Trophoblast cell (in vitro differentiated cells and primary cell): ENCODE measurements at regions not wholly inside any gene's neighbourhood (a gene's known extent, or its start where the extent isn't known, plus 50 kb on each side); places are given as distances from the start of the nearest gene placed in this dataset.
A peak's percentile ranks its signal among the peaks of the same experiment; 100 is the strongest.

ENCODE experiments used
- DNase-seq, 2 donors: peaks; one replicate each; pipeline ENCODE4 v3.0.0-alpha.2; 2016
- H2AFZ ChIP-seq: 2 replicates; pipeline ENCODE4 v1.6.1; 2013; ENCODE audit warnings: low read length, moderate library complexity, mild to moderate bottlenecking; ENCODE audit not compliant: insufficient read depth, poor library complexity
- H2AK5ac ChIP-seq: 2 replicates; pipeline ENCODE4 v1.6.1; 2013; ENCODE audit warnings: mild to moderate bottlenecking, low read length
- H2BK120ac ChIP-seq: 2 replicates; pipeline ENCODE4 v1.6.1; 2013; ENCODE audit warnings: low read length, mild to moderate bottlenecking, moderate library complexity; ENCODE audit not compliant: insufficient read depth, poor library complexity
- H2BK12ac ChIP-seq: 2 replicates; pipeline ENCODE4 v1.6.1; 2013; ENCODE audit warnings: mild to moderate bottlenecking, low read length, moderate library complexity
- H2BK5ac ChIP-seq: 2 replicates; pipeline ENCODE4 v1.6.1; 2013; ENCODE audit warnings: low read length, low read depth, moderate library complexity, mild to moderate bottlenecking; ENCODE audit not compliant: poor library complexity
- H3K14ac ChIP-seq: 2 replicates; pipeline ENCODE4 v1.6.1; 2013; ENCODE audit warnings: mild to moderate bottlenecking, low read length
- H3K18ac ChIP-seq: 2 replicates; pipeline ENCODE4 v1.6.1; 2013; ENCODE audit warnings: mild to moderate bottlenecking, low read length
- H3K23ac ChIP-seq: 2 replicates; pipeline ENCODE4 v1.6.1; 2013; ENCODE audit warnings: low read length
- H3K27ac ChIP-seq: 2 replicates; pipeline ENCODE4 v1.5.1; 2013; ENCODE audit warnings: low read depth, mild to moderate bottlenecking, inconsistent platforms, low read length, moderate library complexity
- H3K27me3 ChIP-seq: 2 replicates; pipeline ENCODE4 v1.6.1; 2013; ENCODE audit warnings: inconsistent platforms, mild to moderate bottlenecking, low read length, moderate library complexity; ENCODE audit not compliant: insufficient read depth
- H3K36me3 ChIP-seq, 2 experiments: 1 replicate in 1 of 2; 2 replicates in 1 of 2; pipeline ENCODE4 v1.6.1; 2013; ENCODE audit warnings: low read length in 2 of 2, mild to moderate bottlenecking in 2 of 2, moderate library complexity in 1 of 2; ENCODE audit not compliant: insufficient read depth in 2 of 2, control insufficient read depth in 1 of 2
- H3K4ac ChIP-seq: 2 replicates; pipeline ENCODE4 v1.6.1; 2013; ENCODE audit warnings: low read depth, mild to moderate bottlenecking, low read length, moderate library complexity
- H3K4me1 ChIP-seq, 2 experiments: 1 replicate in 1 of 2; 2 replicates in 1 of 2; pipeline ENCODE4 v1.6.1; 2013; ENCODE audit warnings: low read length in 2 of 2, mild to moderate bottlenecking in 2 of 2, moderate library complexity in 1 of 2; ENCODE audit not compliant: insufficient read depth in 2 of 2, control insufficient read depth in 1 of 2
- H3K4me2 ChIP-seq: 2 replicates; pipeline ENCODE4 v1.6.1; 2013; ENCODE audit warnings: inconsistent platforms, mild to moderate bottlenecking, low read length, moderate library complexity
- H3K4me3 ChIP-seq: 2 replicates; pipeline ENCODE4 v1.5.1; 2013; ENCODE audit warnings: mild to moderate bottlenecking, low read depth, low read length, inconsistent platforms
- H3K79me1 ChIP-seq: one replicate; pipeline ENCODE4 v1.6.1; 2013; ENCODE audit warnings: low read length
- H3K79me2 ChIP-seq: 2 replicates; pipeline ENCODE4 v1.6.1; 2013; ENCODE audit warnings: low read length, mild to moderate bottlenecking; ENCODE audit not compliant: control insufficient read depth, insufficient read depth, poor library complexity
- H3K9ac ChIP-seq: 2 replicates; pipeline ENCODE4 v1.6.1; 2013; ENCODE audit warnings: mild to moderate bottlenecking, low read length
- H3K9me3 ChIP-seq: 2 replicates; pipeline ENCODE4 v1.6.1; 2013; ENCODE audit warnings: low read depth, mild to moderate bottlenecking, control low read depth, inconsistent platforms, low read length; ENCODE audit not compliant: insufficient read depth
- H4K12ac ChIP-seq: 2 replicates; pipeline ENCODE4 v1.6.1; 2013; ENCODE audit warnings: low read depth, mild to moderate bottlenecking, low read length, moderate library complexity
- H4K8ac ChIP-seq: 2 replicates; pipeline ENCODE4 v1.6.1; 2013; ENCODE audit warnings: low read depth, mild to moderate bottlenecking, low read length, moderate library complexity
- H4K91ac ChIP-seq: one replicate; pipeline ENCODE4 v1.6.1; 2013; ENCODE audit warnings: low read depth, mild to moderate bottlenecking, low read length, moderate library complexity
- WGBS: extraction: QIAGEN DNeasy Blood & Tissue Kit; methylation state at CpG from one replicate; pipeline ENCODE4 v1.1.7; 2013; ENCODE audit warnings: missing lambda C conversion rate; ENCODE audit not compliant: insufficient read length, insufficient coverage; ENCODE audit errors: extremely low coverage; 5-methylcytosine and 5-hydroxymethylcytosine counted together

- H3K4ac ChIP-seq: no peak overlapping the region
- no peak overlapping the region for H4K91ac ChIP-seq
- no peak overlapping the region for H3K4me3 ChIP-seq
- H4K8ac ChIP-seq: no peak overlapping the region
- H2BK120ac ChIP-seq: no peak overlapping the region
- peak; percentile 61 to 91 for DNase-seq
- H3K4me2 ChIP-seq: no peak overlapping the region
- no peak overlapping the region for H3K9ac ChIP-seq
- H3K79me2 ChIP-seq: no peaks in the 10 kb centered on the region
- H3K18ac ChIP-seq: no peak overlapping the region
- WGBS: no CpG with 5 or more reads among the region's 5 CpGs
- H3K79me1 ChIP-seq: no peaks in the 10 kb centered on the region
- no peak overlapping the region for H2AK5ac ChIP-seq
- H4K12ac ChIP-seq: no peak overlapping the region
- no peak overlapping the region for H3K14ac ChIP-seq
- no peaks in the 10 kb centered on the region for H3K9me3 ChIP-seq
- H3K36me3 ChIP-seq: no peaks in the 10 kb centered on the region
- no peak overlapping the region for H2AFZ ChIP-seq
- H3K23ac ChIP-seq: no peak overlapping the region
- H2BK5ac ChIP-seq: no peak overlapping the region
- no peak overlapping the region for H3K27ac ChIP-seq
- no peak overlapping the region for H2BK12ac ChIP-seq
- no peaks in the 10 kb centered on the region for H3K27me3 ChIP-seq
- H3K4me1 ChIP-seq: no peaks in the 10 kb centered on the region
Measured at GRCh38 chr7:98745722-98746318, 124.0 kb downstream of the TMEM130 start.

GRCh38 chr7:98748090-98748489 lies 121.7 kb downstream of the TMEM130 start:
- H3K79me2 ChIP-seq: no peaks in the 10 kb centered on the region
- no peak overlapping the region for H3K9ac ChIP-seq
- no peak overlapping the region for H3K18ac ChIP-seq
- WGBS: no CpG with 5 or more reads among the region's 1 CpG
- H4K8ac ChIP-seq: no peak overlapping the region
- H2AFZ ChIP-seq: no peak overlapping the region
- H3K14ac ChIP-seq: no peak overlapping the region
- H4K12ac ChIP-seq: no peak overlapping the region
- no peak overlapping the region for H2BK120ac ChIP-seq
- no peak overlapping the region for H3K23ac ChIP-seq
- H3K27me3 ChIP-seq: no peaks in the 10 kb centered on the region
- DNase-seq: no peak
- H3K4ac ChIP-seq: no peak overlapping the region
- H3K9me3 ChIP-seq: no peaks in the 10 kb centered on the region
- no peaks in the 10 kb centered on the region for H3K36me3 ChIP-seq
- H3K27ac ChIP-seq: no peak overlapping the region
- no peak overlapping the region for H2AK5ac ChIP-seq
- no peaks in the 10 kb centered on the region for H3K4me1 ChIP-seq
- H2BK12ac ChIP-seq: no peak overlapping the region
- H3K4me3 ChIP-seq: no peak overlapping the region
- no peak overlapping the region for H4K91ac ChIP-seq
- H3K79me1 ChIP-seq: no peaks in the 10 kb centered on the region
- H3K4me2 ChIP-seq: no peak overlapping the region
- no peak overlapping the region for H2BK5ac ChIP-seq

GRCh38 chr7:98753176-98753575 lies 116.6 kb downstream of the TMEM130 start:
- H3K18ac ChIP-seq: no peak overlapping the region
- no peak overlapping the region for H3K27ac ChIP-seq
- no peaks in the 10 kb centered on the region for H3K4me1 ChIP-seq
- H2BK12ac ChIP-seq: no peak overlapping the region
- H2BK120ac ChIP-seq: no peak overlapping the region
- H4K91ac ChIP-seq: no peak overlapping the region
- no peaks in the 10 kb centered on the region for H3K27me3 ChIP-seq
- peak overlapping the region; percentile 30 for H3K4me3 ChIP-seq
- no peak for DNase-seq
- WGBS: no CpG with 5 or more reads among the region's 7 CpGs
- H2AFZ ChIP-seq: no peak overlapping the region
- no peak overlapping the region for H3K9ac ChIP-seq
- no peak overlapping the region for H3K23ac ChIP-seq
- no peaks in the 10 kb centered on the region for H3K36me3 ChIP-seq
- no peaks in the 10 kb centered on the region for H3K9me3 ChIP-seq
- H4K12ac ChIP-seq: no peak overlapping the region
- H2BK5ac ChIP-seq: no peak overlapping the region
- no peak overlapping the region for H3K4me2 ChIP-seq
- no peaks in the 10 kb centered on the region for H3K79me1 ChIP-seq
- H4K8ac ChIP-seq: no peak overlapping the region
- no peaks in the 10 kb centered on the region for H3K79me2 ChIP-seq
- H3K4ac ChIP-seq: no peak overlapping the region
- H2AK5ac ChIP-seq: no peak overlapping the region
- H3K14ac ChIP-seq: no peak overlapping the region

- H3K4me1 ChIP-seq: no peaks in the 10 kb centered on the region
- no peak overlapping the region for H3K18ac ChIP-seq
- no peaks in the 10 kb centered on the region for H3K36me3 ChIP-seq
- no peak for DNase-seq
- WGBS: no CpG with 5 or more reads among the region's 6 CpGs
- no peak overlapping the region for H3K23ac ChIP-seq
- no peak overlapping the region for H2BK12ac ChIP-seq
- no peak overlapping the region for H4K91ac ChIP-seq
- H3K4ac ChIP-seq: no peak overlapping the region
- peak overlapping the region; percentile 18 for H4K12ac ChIP-seq
- no peak overlapping the region for H2AFZ ChIP-seq
- H3K27me3 ChIP-seq: no peaks in the 10 kb centered on the region
- no peak overlapping the region for H3K14ac ChIP-seq
- H3K79me1 ChIP-seq: no peaks in the 10 kb centered on the region
- H3K9ac ChIP-seq: no peak overlapping the region
- H3K79me2 ChIP-seq: no peaks in the 10 kb centered on the region
- H2BK5ac ChIP-seq: no peak overlapping the region
- H3K27ac ChIP-seq: no peak overlapping the region
- no peaks in the 10 kb centered on the region for H3K9me3 ChIP-seq
- no peak overlapping the region for H4K8ac ChIP-seq
- no peak overlapping the region for H3K4me3 ChIP-seq
- no peak overlapping the region for H2BK120ac ChIP-seq
- no peak overlapping the region for H3K4me2 ChIP-seq
- H2AK5ac ChIP-seq: no peak overlapping the region
Measured at GRCh38 chr7:98753989-98754479, 115.8 kb downstream of the TMEM130 start.
